ENCODE measurements at regions not wholly inside any gene's neighbourhood (a gene's known extent, or its start where the extent isn't known, plus 50 kb on each side); places are given as distances from the start of the nearest gene placed in this dataset.

GRCh38 chr13:104641309-104641708 lies 1575.1 kb upstream of the SLC10A2 start:
- intact Hi-C loops (cut with micrococcal nuclease): no loop called here

More at GRCh38 chr13:104641309-104641708, 1575.1 kb upstream of the SLC10A2 start:
- ATAC-seq (ENCODE audit: low read depth): no peak
- no peaks in the 10 kb centered on the region; the same call in 1 of the 2 replicates for H3K9me3 ChIP-seq (ENCODE audit: control insufficient read depth, insufficient read depth, low read length)
- in situ Hi-C loops (cut with MboI; ENCODE audit: low sequenced_read_pairs) (no loop called here), dilution Hi-C loops (cut with HindIII; ENCODE audit: low sequenced_read_pairs, unreplicated experiment) (no loop called here)
- no peak overlapping the region for H3K4me2 ChIP-seq (ENCODE audit: low read depth, low read length)
- no peak overlapping the region for H3K4me3 ChIP-seq (ENCODE audit: insufficient read depth, low read depth, low read length)
- no peak overlapping the region for H2BK15ac ChIP-seq (ENCODE audit: low read depth, low read length)
- H3K79me1 ChIP-seq (ENCODE audit: low read depth in 1 of 2, low read length in 2 of 2): no peaks in the 10 kb centered on the region
- no peak overlapping the region for H4K91ac ChIP-seq (ENCODE audit: insufficient read depth, low read depth, low read length)
- ChIA-PET POLR2A (ENCODE audit: unreplicated experiment) (no interaction called here), CTCF (no interaction called here)
- H4K5ac ChIP-seq (ENCODE audit: low read depth, low read length): no peak overlapping the region
- BruUV-seq (replicated peaks): no TSS peak
- no peak overlapping the region for H3K18ac ChIP-seq (ENCODE audit: low read depth, low read length)
- no peak overlapping the region for H2BK120ac ChIP-seq (ENCODE audit: low read depth, low read length)
- no peak overlapping the region for H3K14ac ChIP-seq (replicated peaks; ENCODE audit: low read depth, low read length)
- H2BK20ac ChIP-seq (ENCODE audit: low read depth, low read length): no peak overlapping the region
- no peaks in the 10 kb centered on the region for H3K36me3 ChIP-seq (ENCODE audit: control insufficient read depth, insufficient read depth, low read length)
- no peak overlapping the region for H2AK5ac ChIP-seq (ENCODE audit: low read depth, low read length)
- no peak overlapping the region for H3K56ac ChIP-seq (ENCODE audit: extremely low read depth, insufficient read depth, low read length)
- TF ChIP-seq CHD1 (IDR thresholded peaks at IDR 0.05; ENCODE audit: low read depth, low read length) (no peak), MAFK (IDR thresholded peaks at IDR 0.05; ENCODE audit: low read depth, low read length) (no peak), POLR2A (IDR thresholded peaks at IDR 0.05; ENCODE audit: low read depth, low read length) (no peak), FOS (IDR thresholded peaks at IDR 0.05; ENCODE audit: low read depth, low read length) (no peak), USF2 (IDR thresholded peaks at IDR 0.05; ENCODE audit: low read depth, low read length) (no peak), MXI1 (IDR thresholded peaks at IDR 0.05; ENCODE audit: borderline replicate concordance, low read depth, low read length) (no peak), BHLHE40 (IDR thresholded peaks at IDR 0.05; ENCODE audit: low read depth, low read length) (no peak), CEBPB (IDR thresholded peaks at IDR 0.05; ENCODE audit: low read depth, low read length) (no peak), SMC3 (IDR thresholded peaks at IDR 0.05; ENCODE audit: low read depth, low read length) (no peak), MAZ (IDR thresholded peaks at IDR 0.05; ENCODE audit: borderline replicate concordance, low read depth, low read length) (no peak), RCOR1 (IDR thresholded peaks at IDR 0.05; ENCODE audit: insufficient replicate concordance, low read length) (no peak), RAD21 (IDR thresholded peaks at IDR 0.05; ENCODE audit: low read length) (no peak), NFE2L2 (IDR thresholded peaks at IDR 0.05; ENCODE audit: low read depth, low read length) (no peak), RFX5 (IDR thresholded peaks at IDR 0.05; ENCODE audit: low read depth, low read length) (no peak)
- TF ChIP-seq, protein P1, sequence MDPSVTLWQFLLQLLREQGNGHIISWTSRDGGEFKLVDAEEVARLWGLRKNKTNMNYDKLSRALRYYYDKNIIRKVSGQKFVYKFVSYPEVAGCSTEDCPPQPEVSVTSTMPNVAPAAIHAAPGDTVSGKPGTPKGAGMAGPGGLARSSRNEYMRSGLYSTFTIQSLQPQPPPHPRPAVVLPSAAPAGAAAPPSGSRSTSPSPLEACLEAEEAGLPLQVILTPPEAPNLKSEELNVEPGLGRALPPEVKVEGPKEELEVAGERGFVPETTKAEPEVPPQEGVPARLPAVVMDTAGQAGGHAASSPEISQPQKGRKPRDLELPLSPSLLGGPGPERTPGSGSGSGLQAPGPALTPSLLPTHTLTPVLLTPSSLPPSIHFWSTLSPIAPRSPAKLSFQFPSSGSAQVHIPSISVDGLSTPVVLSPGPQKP (IDR thresholded peaks at IDR 0.05; ENCODE audit: borderline replicate concordance, low read depth, low read length): no peak
- TF ChIP-seq, protein P2, sequence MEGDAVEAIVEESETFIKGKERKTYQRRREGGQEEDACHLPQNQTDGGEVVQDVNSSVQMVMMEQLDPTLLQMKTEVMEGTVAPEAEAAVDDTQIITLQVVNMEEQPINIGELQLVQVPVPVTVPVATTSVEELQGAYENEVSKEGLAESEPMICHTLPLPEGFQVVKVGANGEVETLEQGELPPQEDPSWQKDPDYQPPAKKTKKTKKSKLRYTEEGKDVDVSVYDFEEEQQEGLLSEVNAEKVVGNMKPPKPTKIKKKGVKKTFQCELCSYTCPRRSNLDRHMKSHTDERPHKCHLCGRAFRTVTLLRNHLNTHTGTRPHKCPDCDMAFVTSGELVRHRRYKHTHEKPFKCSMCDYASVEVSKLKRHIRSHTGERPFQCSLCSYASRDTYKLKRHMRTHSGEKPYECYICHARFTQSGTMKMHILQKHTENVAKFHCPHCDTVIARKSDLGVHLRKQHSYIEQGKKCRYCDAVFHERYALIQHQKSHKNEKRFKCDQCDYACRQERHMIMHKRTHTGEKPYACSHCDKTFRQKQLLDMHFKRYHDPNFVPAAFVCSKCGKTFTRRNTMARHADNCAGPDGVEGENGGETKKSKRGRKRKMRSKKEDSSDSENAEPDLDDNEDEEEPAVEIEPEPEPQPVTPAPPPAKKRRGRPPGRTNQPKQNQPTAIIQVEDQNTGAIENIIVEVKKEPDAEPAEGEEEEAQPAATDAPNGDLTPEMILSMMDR (conservative IDR thresholded peaks at IDR 0.05; ENCODE audit: low read depth, low read length): no peak
- H3K27ac ChIP-seq (ENCODE audit: insufficient read depth, low read length): no peak overlapping the region
- no peak overlapping the region for H2AFZ ChIP-seq (replicated peaks; ENCODE audit: low read length, poor library complexity)
- no peak overlapping the region for H2BK5ac ChIP-seq (ENCODE audit: low read depth, low read length, poor library complexity, severe bottlenecking)
- H3K4ac ChIP-seq (ENCODE audit: low read depth, low read length): no peak overlapping the region
- H3K4me1 ChIP-seq (ENCODE audit: control insufficient read depth, insufficient read depth, low read length): no peaks in the 10 kb centered on the region
- no peak overlapping the region for H2AK9ac ChIP-seq (replicated peaks; ENCODE audit: low read depth, low read length, poor library complexity)
- WGBS, 2 experiments (ENCODE audit: extremely low coverage in 2 of 2, insufficient read length in 1 of 2): 55% methylated on average over 5 of the region's 5 CpGs; no CpG with 5 or more reads in 1 of the 2 experiments
- H3K27me3 ChIP-seq (ENCODE audit: control insufficient read depth, insufficient read depth, low read length): no peaks in the 10 kb centered on the region
- H3K9me1 ChIP-seq (ENCODE audit: insufficient read depth, low read length): no peaks in the 10 kb centered on the region
- no peak overlapping the region for H4K8ac ChIP-seq (ENCODE audit: low read depth in 2 of 2, low read length in 2 of 2)
- H4K20me1 ChIP-seq (ENCODE audit: insufficient read depth, low read length): no peaks in the 10 kb centered on the region
- no peak overlapping the region for H3K9ac ChIP-seq (ENCODE audit: low read depth, low read length)
- peak; percentile 7 for DNase-seq
- no peak overlapping the region for H3K23ac ChIP-seq (ENCODE audit: low read depth, low read length)

Measured in IMR-90 (cell line).